ENCODE measurements at regions not wholly inside any gene's neighbourhood (a gene's known extent, or its start where the extent isn't known, plus 50 kb on each side); places are given as distances from the start of the nearest gene placed in this dataset.

- no peak for TF ChIP-seq CTCF (IDR thresholded peaks at IDR 0.05; ENCODE audit: extremely low read depth in 1 of 2, insufficient read depth in 1 of 2, low read depth in 1 of 2, low read length in 2 of 2)
- TF ChIP-seq MAX (IDR thresholded peaks at IDR 0.05; ENCODE audit: insufficient read depth, insufficient read length): no peak
- TF ChIP-seq POLR2AphosphoS5 (IDR thresholded peaks at IDR 0.05; ENCODE audit: insufficient read depth, low read depth, low read length): no peak
- TF ChIP-seq EZH2 (IDR thresholded peaks at IDR 0.05; ENCODE audit: borderline replicate concordance, low read depth, low read length, severe bottlenecking): no peak
- TF ChIP-seq MYC (IDR thresholded peaks at IDR 0.05; ENCODE audit: low read depth, low read length): no peak
- TF ChIP-seq GATA2 (IDR thresholded peaks at IDR 0.05; ENCODE audit: insufficient read depth, insufficient read length, low read depth, low read length): no peak
Observed at GRCh38 chr17:64783556-64784352, 121.6 kb upstream of the SMURF2 start.

Data from endothelial cell of umbilical vein (primary cell).